Left cardiac atrium (tissue), 4 donors: ENCODE measurements at regions not wholly inside any gene's neighbourhood (a gene's known extent, or its start where the extent isn't known, plus 50 kb on each side); places are given as distances from the start of the nearest gene placed in this dataset.

Experiments
- ATAC-seq, 2 donors: fragments of 200-7000 bp; cut with Tn5 transposase; one replicate each; pipeline ENCODE4 v1.9.1; 2020; ENCODE audit warnings: mild to moderate bottlenecking in 2 of 2, moderate library complexity in 2 of 2
- DNase-seq: peaks from one replicate; pipeline ENCODE4 v3.0.0-alpha.2; 2020
- intact Hi-C, 2 donors: fragments of 100-400 bp; cut with DNase I; formaldehyde crosslinking; loops; one replicate each; pipeline versions ENCODE4 v1.14.1 to v1.15.1; 2022 to 2023
- donor health status: DM: no; HTN: yes; CAD: no.
- donor health status: DM: no; HTN: yes; CAD: no; lungs with severe emphysema.
- donor health status: DM: yes; HTN: yes; CAD: no.
- donor health status: Dilated cardiomyopathy.

DNA sequence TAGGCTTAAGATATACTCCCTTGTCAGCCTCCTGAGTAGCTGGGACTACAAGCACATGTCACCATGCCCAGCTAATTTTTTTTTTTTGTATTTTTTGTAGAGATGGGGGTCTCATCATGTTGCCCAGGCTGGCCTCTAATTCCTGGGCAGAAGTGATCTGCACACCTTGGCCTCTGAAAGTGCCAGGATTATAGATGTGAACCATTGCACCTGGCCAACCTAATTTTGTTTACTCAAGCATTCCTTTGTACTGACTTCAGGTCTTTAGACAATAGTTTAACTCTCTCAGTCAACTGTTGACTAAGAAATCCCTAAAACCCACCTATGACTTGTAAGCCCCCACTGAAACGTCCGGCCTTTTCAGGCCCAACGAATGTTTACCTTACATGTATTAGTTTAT, 628.3 kb upstream of the CDH8 start:
- DNase-seq (no peak), ATAC-seq (no peak)
- intact Hi-C loops: no loop called here

DNA sequence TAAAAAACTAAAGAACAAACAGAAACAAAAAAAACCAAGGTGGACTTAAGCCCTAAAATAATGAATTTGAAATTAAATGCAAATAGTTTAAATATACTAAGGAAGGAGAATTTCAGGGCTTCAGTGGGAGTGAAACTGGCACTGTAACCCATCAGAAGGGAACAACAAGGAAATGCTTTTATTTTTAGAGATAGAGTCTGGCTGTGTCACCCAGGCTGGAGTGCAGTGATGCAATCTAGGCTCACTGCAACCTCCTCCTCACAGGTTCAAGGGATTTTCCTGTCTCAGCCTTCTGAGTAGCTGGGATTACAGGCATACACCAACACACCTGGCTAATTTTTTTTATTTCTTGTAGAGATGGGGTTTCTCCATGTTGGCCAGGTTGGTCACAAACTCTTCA, 625.2 kb upstream of the CDH8 start:
- intact Hi-C loops: no loop called here
- DNase-seq (no peak), ATAC-seq (no peak)

DNA sequence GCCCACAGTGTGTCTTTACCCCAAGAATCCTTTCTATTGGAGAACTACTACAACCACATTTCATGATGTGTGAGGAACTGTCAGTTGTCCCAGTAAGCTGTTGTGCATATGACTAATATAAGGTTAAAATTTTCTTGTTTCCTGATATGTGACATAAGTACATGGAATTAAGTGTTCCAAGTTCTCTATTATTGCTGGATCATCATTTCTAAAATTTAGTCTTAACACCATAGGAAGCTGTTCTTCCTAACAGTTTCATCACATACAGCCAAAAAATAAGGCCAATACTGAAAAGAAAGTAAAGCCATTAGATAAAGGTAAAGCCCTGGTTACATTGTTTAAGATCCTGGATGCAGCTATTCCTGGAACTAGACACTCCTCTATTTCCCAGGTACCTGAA, 620.9 kb upstream of the CDH8 start:
- intact Hi-C loops: no loop called here
- DNase-seq (no peak), ATAC-seq (no peak)

- DNase-seq: no peak
Observed at GRCh38 chr16:62652441-62653120, 616.3 kb upstream of the CDH8 start.

GRCh38 chr16:62648256-62648655, 612.0 kb upstream of the CDH8 start:
- intact Hi-C loops: no loop called here
- DNase-seq (no peak), ATAC-seq (no peak)

More at GRCh38 chr16:62652441-62653120, 616.3 kb upstream of the CDH8 start:
- no peak for ATAC-seq
- intact Hi-C loops: no loop called here

GRCh38 chr16:62644030-62644812, 608.0 kb upstream of the CDH8 start:
- ATAC-seq: no peak
- DNase-seq: peak; percentile 20
- intact Hi-C loops: no loop called here

DNA sequence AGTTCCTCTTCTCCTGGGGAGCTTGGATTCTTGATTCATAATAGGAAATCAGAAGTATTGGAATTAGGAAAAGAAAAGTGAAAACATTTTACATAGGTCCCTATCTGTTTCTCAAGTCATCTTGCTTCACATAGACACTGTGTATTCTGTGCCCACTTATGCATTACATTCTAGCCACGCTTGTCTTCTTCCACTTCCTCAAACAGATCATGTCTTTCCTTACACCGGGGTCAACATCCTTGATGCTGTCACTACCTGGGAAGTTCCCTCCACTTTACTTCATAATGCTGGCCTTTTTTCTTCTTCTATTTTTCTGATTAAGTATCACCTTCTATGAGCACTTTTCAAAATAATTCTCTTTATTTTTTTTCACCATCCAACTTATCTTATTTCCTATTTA, 606.4 kb upstream of the CDH8 start:
- no peak for ATAC-seq
- DNase-seq: no peak
- intact Hi-C loops: no loop called here

DNA sequence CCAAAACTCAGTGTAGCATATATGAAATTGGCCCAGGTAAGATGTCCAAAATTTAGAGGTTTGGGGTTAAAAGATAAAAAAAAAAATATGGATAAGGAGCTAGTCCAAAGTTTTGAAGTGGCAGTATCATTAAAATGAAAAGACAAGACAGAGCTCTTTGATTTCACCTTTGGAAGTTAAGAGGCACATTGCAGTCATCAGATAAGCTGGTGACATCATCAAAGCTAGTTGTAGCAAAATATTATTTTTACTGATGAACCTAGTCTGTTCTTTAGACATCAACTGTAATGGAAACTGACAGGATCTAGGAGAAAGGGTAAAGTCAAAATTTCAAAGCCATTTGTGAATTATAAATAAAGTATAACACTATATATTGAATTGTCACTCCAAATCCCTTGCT, 603.7 kb upstream of the CDH8 start:
- no peak for DNase-seq
- intact Hi-C loops: no loop called here
- no peak for ATAC-seq

GRCh38 chr16:62638964-62639870, 603.0 kb upstream of the CDH8 start:
- intact Hi-C loops: no loop called here
- ATAC-seq (peak in 1 of 2 donors; percentile 8), DNase-seq (no peak)

DNA sequence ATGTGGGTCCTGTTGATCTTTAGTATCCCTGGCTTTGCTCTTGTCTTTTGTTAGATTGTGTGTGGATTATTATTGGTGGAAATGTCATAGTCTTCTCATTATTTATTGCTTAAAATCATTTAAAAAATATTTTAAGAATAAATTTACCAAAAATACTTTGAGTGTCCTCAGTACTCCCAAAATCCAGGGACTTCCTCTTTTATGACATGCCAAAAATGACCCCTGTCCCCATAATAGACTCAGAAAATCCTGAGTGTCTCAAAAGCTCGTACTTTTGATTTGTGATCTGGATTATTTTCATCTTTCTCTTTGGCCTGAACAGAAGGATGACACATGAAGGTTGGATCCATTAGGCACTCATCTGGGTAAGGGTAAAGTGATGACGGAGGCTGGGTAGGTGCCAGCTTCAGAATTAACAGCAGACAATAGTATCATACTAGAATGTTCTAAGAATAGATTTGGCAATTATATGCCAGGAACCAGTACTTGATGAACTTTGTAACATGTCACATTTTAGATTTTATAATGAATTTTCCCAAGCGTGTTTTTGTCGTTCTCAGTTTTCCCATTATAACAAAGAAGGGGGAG, 602.2 kb upstream of the CDH8 start:
- DNase-seq (peak; percentile 60), ATAC-seq (peak; percentile 80 to 94)
- intact Hi-C loops: no loop called here

GRCh38 chr16:62625326-62625725, 589.1 kb upstream of the CDH8 start:
- no peak for DNase-seq
- ATAC-seq: no peak
- intact Hi-C loops: no loop called here

DNA sequence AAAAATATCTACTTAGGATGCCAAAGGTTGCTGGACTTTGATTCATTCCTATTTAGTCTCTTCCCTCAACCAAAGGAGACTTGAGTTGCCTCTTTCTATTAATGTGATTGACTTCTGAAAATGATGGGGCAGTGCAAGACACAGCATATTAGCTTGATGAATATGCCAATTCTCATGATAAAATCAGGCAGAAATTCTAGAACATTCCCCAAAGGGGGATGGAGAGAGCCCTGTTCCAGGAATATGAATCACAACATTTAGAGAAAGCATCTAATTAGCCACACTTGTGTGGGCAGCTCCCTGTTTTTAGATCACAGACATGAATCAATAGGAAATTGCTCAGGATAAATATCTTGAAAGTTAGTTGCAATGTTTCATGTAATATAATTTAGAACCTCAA, 584.0 kb upstream of the CDH8 start:
- ATAC-seq (no peak), DNase-seq (no peak)
- intact Hi-C loops: no loop called here

DNA sequence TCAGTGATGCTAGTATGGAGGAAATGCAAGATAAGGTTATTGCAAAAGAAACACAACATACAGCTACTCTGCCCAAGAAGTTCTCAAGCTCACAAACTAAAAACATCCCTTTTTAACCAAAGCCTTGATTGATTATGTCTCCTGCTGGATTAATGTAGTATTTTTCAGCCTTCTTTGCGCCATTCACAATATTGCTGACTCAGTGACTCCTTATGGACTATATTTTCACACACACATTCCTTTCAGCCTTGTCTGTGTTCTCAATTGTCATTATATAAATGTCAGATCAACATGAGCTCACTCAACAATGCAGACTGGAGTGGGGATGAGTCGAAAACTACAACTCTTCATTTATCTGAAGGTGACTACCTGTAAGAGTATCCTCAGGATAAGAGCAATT, 579.3 kb upstream of the CDH8 start:
- DNase-seq (no peak), ATAC-seq (no peak)
- intact Hi-C loops: no loop called here

DNA sequence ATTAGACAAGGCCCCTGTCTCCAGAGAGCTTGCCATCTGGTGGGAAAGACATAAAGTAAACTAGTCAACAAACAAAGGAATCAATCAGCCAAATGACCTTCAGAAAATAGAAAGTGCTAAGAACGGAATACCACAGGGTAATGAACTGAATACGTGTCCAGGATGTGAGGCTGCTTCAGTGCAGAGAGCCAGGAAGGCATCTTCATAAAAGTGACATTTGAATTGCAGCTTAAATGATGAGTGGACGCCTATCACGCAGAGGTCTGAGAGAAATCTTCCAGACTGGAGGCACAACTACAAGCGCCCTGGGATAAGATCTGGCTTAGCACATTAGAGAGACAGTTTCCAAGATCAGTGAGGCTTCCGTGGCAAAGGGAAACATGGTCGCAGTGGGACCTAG, 574.1 kb upstream of the CDH8 start:
- intact Hi-C loops: no loop called here

DNA sequence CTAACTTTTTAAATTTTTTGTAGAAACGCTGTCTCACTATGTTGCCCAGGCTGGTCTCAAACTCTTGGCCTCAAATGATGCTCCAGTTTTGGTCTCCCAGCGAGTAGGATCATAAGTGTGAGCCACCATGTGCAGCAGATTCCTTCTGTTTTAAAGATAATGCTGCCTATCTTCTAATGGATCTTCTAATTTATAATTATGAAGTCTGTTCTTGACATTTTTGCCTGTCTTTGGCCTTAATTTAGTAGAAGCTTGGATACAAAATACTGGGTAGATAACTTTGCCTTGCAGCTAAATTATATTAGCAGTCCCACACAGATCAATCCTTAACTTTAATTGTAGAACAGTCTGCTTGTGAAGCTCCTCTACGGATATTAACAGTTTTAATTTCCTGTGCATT, 566.6 kb upstream of the CDH8 start:
- ATAC-seq (no peak), DNase-seq (no peak)
- intact Hi-C loops: no loop called here

More for the DNA sequence above, 574.1 kb upstream of the CDH8 start:
- ATAC-seq (no peak), DNase-seq (no peak)

GRCh38 chr16:62597875-62598274, 561.6 kb upstream of the CDH8 start:
- ATAC-seq (no peak), DNase-seq (no peak)
- intact Hi-C loops: no loop called here

GRCh38 chr16:62596584-62596983, 560.3 kb upstream of the CDH8 start:
- ATAC-seq (no peak), DNase-seq (no peak)
- intact Hi-C loops: no loop called here

DNA sequence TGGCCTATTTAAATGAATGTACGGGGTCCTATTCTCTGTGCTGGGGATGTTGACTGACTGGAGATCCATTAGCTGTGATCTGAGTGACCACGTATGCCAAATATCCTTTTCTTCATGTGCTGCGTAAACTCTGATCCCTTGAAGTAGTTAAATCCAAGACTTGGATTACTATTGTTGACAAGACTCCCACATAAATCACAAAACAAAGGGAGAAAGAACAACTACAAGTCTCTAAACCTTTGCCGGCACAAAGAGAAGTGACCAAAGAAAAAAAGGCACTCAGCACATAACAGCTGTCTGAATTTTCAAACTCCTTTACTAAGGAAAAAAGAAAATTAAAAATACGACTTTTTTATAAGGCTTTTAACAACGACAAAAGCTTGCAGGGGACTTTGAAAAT, 559.9 kb upstream of the CDH8 start:
- ATAC-seq: no peak
- DNase-seq: no peak
- intact Hi-C loops: no loop called here

GRCh38 chr16:62586128-62586862, 550.1 kb upstream of the CDH8 start:
- ATAC-seq: no peak
- no peak for DNase-seq
- intact Hi-C loops: no loop called here
